SK-N-SH (cell line): ENCODE measurements at regions not wholly inside any gene's neighbourhood (a gene's known extent, or its start where the extent isn't known, plus 50 kb on each side); places are given as distances from the start of the nearest gene placed in this dataset.

ENCODE experiments used
- CTCF ChIP-seq: fragments of 200-600 bp; sonication (generic); IDR thresholded peaks from 2 replicates; pipeline ENCODE4 v1.6.1; 2017; ENCODE audit warnings: antibody characterized with exemption, mild to moderate bottlenecking, moderate library complexity
- EP300 ChIP-seq, 2 experiments: IDR thresholded peaks; 2 replicates each; pipeline versions ENCODE4 v1.4.0 to v1.6.1; 2012; ENCODE audit warnings: borderline replicate concordance in 1 of 2, low read depth in 1 of 2, low read length in 1 of 2
- MAX ChIP-seq: IDR thresholded peaks from 2 replicates; pipeline ENCODE4 v1.4.0; 2012; ENCODE audit warnings: low read depth
- RAD21 ChIP-seq: IDR thresholded peaks from 2 replicates; pipeline ENCODE4 v1.6.1; 2012; ENCODE audit warnings: mild to moderate bottlenecking, low read length
- TAF1 ChIP-seq: IDR thresholded peaks from 2 replicates; pipeline ENCODE4 v1.6.1; 2012; ENCODE audit warnings: low read depth, mild to moderate bottlenecking, low read length, moderate library complexity, borderline replicate concordance
- TEAD4 ChIP-seq: IDR thresholded peaks from 2 replicates; pipeline ENCODE4 v1.4.0; 2012; ENCODE audit warnings: mild to moderate bottlenecking, borderline replicate concordance; ENCODE audit not compliant: insufficient read depth

- TF ChIP-seq TAF1 (no peak), CTCF (no peak), TEAD4 (no peak), MAX (no peak), EP300 (IDR thresholded peaks at IDR 0.05; ENCODE audit: borderline replicate concordance in 1 of 2, low read depth in 1 of 2, low read length in 1 of 2) (no peak), RAD21 (no peak)
Observed at GRCh38 chr13:64073203-64073602, 2657.6 kb upstream of the PCDH20 start.
